ENCODE measurements at regions not wholly inside any gene's neighbourhood (a gene's known extent, or its start where the extent isn't known, plus 50 kb on each side); places are given as distances from the start of the nearest gene placed in this dataset.
"Not testable (repeated sequence)": the region's sequence is repeated elsewhere in the genome, so short reads cannot be mapped to it uniquely, and the experiment has no call there.

DNA sequence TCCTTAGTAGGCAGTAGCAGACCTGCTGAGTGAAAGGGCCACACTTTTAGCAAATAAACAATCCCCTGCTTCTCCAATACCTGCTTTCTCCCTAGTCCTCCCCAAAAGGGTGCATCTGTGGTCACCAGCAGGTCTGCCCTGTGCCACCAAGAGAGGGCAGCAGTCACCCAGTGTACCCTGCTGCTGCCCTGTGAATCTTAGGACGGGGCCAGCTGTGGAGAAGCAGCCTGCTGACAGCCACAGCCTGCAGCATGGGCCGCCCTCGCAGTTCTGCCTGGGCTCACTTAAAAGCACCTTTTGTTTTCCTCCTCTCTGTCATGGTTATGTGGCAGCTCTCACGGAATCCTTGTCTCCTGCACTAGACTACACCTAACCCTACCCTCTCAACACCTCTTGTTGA lies 85.4 kb upstream of the DRD5 start:
- peak; percentile 8 for DNase-seq (ENCODE audit: low read depth)
- TF ChIP-seq, protein P1, sequence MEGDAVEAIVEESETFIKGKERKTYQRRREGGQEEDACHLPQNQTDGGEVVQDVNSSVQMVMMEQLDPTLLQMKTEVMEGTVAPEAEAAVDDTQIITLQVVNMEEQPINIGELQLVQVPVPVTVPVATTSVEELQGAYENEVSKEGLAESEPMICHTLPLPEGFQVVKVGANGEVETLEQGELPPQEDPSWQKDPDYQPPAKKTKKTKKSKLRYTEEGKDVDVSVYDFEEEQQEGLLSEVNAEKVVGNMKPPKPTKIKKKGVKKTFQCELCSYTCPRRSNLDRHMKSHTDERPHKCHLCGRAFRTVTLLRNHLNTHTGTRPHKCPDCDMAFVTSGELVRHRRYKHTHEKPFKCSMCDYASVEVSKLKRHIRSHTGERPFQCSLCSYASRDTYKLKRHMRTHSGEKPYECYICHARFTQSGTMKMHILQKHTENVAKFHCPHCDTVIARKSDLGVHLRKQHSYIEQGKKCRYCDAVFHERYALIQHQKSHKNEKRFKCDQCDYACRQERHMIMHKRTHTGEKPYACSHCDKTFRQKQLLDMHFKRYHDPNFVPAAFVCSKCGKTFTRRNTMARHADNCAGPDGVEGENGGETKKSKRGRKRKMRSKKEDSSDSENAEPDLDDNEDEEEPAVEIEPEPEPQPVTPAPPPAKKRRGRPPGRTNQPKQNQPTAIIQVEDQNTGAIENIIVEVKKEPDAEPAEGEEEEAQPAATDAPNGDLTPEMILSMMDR (IDR thresholded peaks at IDR 0.05; ENCODE audit: insufficient read depth, low read length, severe bottlenecking), result peak; percentile 45
- not testable (repeated sequence) for H3K27me3 ChIP-seq (ENCODE audit: control insufficient read depth, insufficient read depth, low read length); FAIRE-seq; H3K36me3 ChIP-seq (ENCODE audit: control insufficient read depth, insufficient read depth, low read length); H3K4me3 ChIP-seq (ENCODE audit: low read depth, low read length)

DNA sequence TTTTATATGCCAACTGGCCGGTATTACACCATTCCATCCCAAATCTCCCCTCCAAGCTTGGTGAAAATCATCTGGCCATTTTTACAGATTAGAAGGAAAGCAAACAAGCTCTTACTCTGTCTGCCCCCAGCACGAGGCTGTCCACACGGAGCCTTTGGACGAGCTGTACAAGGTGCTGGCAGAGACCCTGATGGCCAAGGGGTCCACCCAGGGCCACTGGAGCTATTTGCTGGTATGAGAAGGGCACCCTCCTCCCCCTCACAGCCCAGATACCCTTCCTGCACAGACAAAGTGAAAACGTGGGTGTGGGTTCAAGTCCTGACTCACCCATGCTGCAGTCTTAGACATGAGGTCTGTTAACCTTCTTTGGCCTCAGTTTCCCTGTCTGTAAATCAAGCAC lies 84.9 kb upstream of the DRD5 start:
- not testable (repeated sequence) for H3K27me3 ChIP-seq (ENCODE audit: control insufficient read depth, insufficient read depth, low read length); DNase-seq (ENCODE audit: low read depth); FAIRE-seq; H3K4me3 ChIP-seq (ENCODE audit: low read depth, low read length); H3K36me3 ChIP-seq (ENCODE audit: control insufficient read depth, insufficient read depth, low read length)

DNA sequence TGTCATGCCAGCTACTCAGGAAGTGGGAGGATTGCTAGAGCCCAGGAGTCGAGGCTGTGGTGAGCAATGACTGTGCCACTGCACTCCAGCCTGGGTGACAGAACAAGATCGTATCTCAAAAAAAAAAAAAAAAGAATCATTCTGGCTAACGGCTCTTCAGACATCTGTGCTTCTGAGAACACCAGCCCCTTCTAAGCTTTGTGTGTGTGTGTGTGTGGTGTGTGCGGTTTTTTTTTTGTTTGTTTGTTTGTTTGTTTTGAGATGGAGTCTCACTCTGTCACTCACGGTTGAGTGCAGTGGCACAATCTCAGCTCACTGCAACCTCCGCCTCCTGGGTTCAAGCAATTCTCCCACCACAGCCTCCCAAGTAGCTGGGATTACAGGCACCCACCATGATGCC lies 79.4 kb upstream of the DRD5 start:
- FAIRE-seq; H3K4me3 ChIP-seq (ENCODE audit: low read depth, low read length); H3K27me3 ChIP-seq (ENCODE audit: control insufficient read depth, insufficient read depth, low read length); H3K36me3 ChIP-seq (ENCODE audit: control insufficient read depth, insufficient read depth, low read length); DNase-seq (ENCODE audit: low read depth): not testable (repeated sequence)

DNA sequence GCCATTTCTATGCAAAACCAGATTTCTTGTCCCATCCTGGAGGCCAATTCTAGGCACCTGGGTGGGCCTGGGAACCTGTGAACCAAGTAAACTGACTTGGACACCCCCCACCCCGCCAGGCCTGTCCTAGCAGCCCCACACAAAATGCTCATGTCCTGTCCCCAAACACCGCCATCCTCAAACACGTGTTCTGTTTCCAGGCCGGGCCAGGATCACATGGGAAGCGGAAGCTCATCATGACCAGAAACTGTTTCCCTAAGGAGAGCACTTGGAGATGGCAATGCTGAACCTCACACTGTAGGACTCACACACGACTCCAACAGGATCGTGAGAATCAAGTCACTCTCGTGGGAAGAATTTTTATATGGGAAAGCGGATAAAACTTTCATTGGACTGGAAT lies 78.7 kb upstream of the DRD5 start:
- FAIRE-seq; DNase-seq (ENCODE audit: low read depth); H3K36me3 ChIP-seq (ENCODE audit: control insufficient read depth, insufficient read depth, low read length); H3K4me3 ChIP-seq (ENCODE audit: low read depth, low read length); H3K27me3 ChIP-seq (ENCODE audit: control insufficient read depth, insufficient read depth, low read length): not testable (repeated sequence)

DNA sequence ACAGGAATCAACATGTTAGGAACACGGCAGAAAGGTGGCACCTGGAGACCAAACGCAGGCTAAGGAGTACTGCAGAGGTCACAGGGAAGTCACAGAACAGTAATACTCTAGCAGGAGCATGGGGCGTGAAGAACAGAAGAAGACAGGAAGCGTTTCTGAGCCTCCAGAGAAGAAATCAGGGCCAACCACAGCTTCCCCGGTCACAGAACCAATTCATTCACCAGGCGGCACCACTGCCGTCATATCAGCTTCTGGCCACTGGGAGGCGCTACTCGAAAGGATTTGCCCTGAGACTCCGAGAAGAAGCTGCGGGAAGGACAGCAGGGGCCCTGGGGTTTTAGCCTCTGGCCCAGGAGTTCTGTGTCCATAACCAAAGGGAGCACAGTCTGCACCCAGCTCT lies 78.0 kb upstream of the DRD5 start:
- no peak for FAIRE-seq
- peak; percentile 43 for DNase-seq (ENCODE audit: low read depth)
- Histone ChIP-seq H3K4me3 (ENCODE audit: low read depth, low read length) (no peak overlapping the region), H3K36me3 (ENCODE audit: control insufficient read depth, insufficient read depth, low read length) (no peaks in the 10 kb centered on the region), H3K27me3 (ENCODE audit: control insufficient read depth, insufficient read depth, low read length) (no peaks in the 10 kb centered on the region)
- TF ChIP-seq, protein P1 (IDR thresholded peaks at IDR 0.05; ENCODE audit: insufficient read depth, low read length, severe bottlenecking), result peak; percentile 80

DNA sequence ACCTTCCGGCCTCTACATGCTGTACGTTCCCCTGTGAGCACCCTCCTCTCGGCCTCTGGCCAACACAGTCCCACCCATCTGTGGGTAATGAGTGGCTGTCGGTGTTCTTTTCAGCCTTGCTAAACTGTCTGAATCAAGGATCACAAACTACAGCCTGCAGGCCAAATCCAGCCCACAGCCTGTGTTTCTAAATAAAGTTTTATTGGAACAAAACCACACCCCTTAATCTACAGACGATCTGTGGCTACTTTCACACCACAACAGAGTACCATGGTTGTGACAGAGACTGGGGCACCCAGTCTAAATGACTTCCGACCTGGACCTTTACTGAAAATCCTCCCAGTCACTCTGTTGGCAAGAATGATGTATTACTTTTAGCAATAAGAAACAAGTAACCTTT lies 77.3 kb upstream of the DRD5 start:
- H3K4me3 ChIP-seq (ENCODE audit: low read depth, low read length); H3K36me3 ChIP-seq (ENCODE audit: control insufficient read depth, insufficient read depth, low read length); H3K27me3 ChIP-seq (ENCODE audit: control insufficient read depth, insufficient read depth, low read length); DNase-seq (ENCODE audit: low read depth); FAIRE-seq: not testable (repeated sequence)

DNA sequence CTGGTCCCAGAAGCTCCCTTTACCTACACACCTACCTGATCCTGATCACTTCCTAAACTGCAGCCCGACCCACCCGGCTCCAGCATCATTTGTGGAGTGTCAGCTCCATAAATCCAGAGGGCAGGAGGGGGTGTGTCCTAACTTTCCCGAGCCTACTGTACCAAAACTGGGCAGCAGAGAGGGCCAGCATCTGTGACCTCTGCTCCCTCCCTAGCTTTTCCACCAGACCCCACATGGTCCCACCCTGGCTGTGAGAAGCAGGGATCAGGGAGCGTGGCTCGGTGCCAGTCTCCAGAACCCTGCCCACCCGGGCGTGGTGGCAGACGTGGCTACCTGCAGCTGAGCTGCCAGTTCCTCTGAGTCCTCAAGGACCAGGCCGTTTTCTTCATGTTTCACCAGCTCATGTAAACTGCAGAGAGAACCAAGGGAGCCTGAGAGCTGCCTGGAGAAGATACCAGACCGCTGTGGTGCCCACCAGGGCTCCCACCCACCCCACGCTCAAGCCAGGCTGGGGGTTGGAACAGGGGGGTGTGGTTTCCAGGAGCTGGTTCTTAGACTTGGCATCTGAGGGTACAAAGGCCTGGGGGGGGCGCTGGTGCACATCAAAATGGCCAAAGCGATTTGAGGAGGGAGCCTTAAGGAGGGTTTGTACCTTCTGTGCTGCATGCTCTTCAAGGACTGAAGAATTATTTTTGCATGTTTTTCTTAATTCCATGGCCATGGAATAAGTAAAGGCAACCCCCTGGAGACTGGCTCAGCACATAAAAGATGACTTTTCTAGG lies 76.7 kb upstream of the DRD5 start:
- no peak for FAIRE-seq
- TF ChIP-seq, protein P1 (IDR thresholded peaks at IDR 0.05; ENCODE audit: insufficient read depth, low read length, severe bottlenecking), result no peak
- H3K27me3 ChIP-seq (ENCODE audit: control insufficient read depth, insufficient read depth, low read length), result no peaks in the 10 kb centered on the region

DNA sequence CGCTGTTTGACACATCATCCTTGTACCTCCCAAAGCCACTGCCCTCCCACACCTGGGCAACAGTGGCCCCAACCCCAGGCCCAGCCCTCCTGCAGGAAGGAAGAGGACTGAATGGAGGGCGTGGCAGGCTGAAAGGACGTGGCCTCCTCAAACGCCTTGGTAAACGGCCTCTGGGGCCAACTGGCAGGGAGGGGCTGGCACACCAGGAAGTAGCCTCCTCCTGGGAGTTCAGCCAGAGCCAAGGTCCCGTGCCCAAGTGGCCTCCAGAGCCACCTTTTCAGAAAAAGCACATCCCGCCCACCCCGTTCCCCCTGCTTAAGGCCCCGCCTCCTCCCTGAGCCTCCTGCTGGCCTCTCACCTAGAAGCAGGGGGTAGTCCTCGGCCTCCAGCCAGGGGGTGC lies 74.2 kb upstream of the DRD5 start:
- not testable (repeated sequence) for FAIRE-seq; H3K27me3 ChIP-seq (ENCODE audit: control insufficient read depth, insufficient read depth, low read length); DNase-seq (ENCODE audit: low read depth); H3K36me3 ChIP-seq (ENCODE audit: control insufficient read depth, insufficient read depth, low read length); H3K4me3 ChIP-seq (ENCODE audit: low read depth, low read length)

More for the DNA sequence above, 76.7 kb upstream of the DRD5 start:
- H3K4me3 ChIP-seq (ENCODE audit: low read depth, low read length), result no peak overlapping the region
- no peaks in the 10 kb centered on the region for H3K36me3 ChIP-seq (ENCODE audit: control insufficient read depth, insufficient read depth, low read length)
- no peak for DNase-seq (ENCODE audit: low read depth)

DNA sequence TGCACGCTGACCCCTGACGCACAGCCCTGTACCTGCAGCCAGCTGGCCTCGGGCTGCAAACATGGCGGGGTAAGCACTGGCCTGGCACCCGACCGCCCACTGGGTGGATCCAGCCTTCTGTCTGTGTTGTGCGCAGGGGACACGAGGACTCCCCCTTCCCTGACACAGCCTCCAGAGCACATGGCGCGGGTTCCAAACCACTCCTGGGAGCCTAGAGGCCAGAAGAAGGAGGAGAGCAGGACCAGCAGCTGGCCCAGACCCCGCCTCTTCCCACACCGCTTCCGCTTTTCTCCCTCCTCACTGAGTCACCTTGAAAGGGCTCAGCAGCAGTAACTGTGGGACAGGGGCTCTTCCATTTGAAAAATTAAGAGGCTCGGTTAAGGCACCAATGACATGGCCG lies 73.5 kb upstream of the DRD5 start:
- not testable (repeated sequence) for H3K36me3 ChIP-seq (ENCODE audit: control insufficient read depth, insufficient read depth, low read length); H3K4me3 ChIP-seq (ENCODE audit: low read depth, low read length); H3K27me3 ChIP-seq (ENCODE audit: control insufficient read depth, insufficient read depth, low read length); DNase-seq (ENCODE audit: low read depth); FAIRE-seq
